Stomach (tissue), 8 donors: ENCODE measurements at regions not wholly inside any gene's neighbourhood (a gene's known extent, or its start where the extent isn't known, plus 50 kb on each side); places are given as distances from the start of the nearest gene placed in this dataset.

ENCODE experiments used
- DNase-seq, 2 donors: peaks; one replicate each; pipeline versions ENCODE4 v3.0.0 to v3.0.0-alpha.2; 2013 to 2019
- H3K27ac ChIP-seq, 5 donors: fragments of 200-600 bp in 4 of 5; sonication (generic) in 4 of 5; one replicate each; pipeline ENCODE4 v1.5.1; 2013 to 2019; ENCODE audit warnings: mild to moderate bottlenecking in 1 of 5, moderate library complexity in 1 of 5
- H3K27me3 ChIP-seq, 3 donors: fragments of 200-600 bp; sonication (generic); one replicate each; pipeline ENCODE4 v1.5.1; 2017 to 2019; ENCODE audit warnings: mixed run types in 1 of 3
- H3K36me3 ChIP-seq, 4 donors: fragments of 200-600 bp; sonication (generic); 1 replicate in 3 of 4; 2 replicates in 1 of 4; pipeline ENCODE4 v1.5.1; 2016 to 2019
- H3K4me1 ChIP-seq, 4 donors: fragments of 200-600 bp; sonication (generic); one replicate each; pipeline ENCODE4 v1.5.1; 2016 to 2019
- H3K4me3 ChIP-seq, 4 donors: fragments of 200-600 bp; sonication (generic) in 3 of 4; one replicate each; pipeline ENCODE4 v1.5.1; 2016 to 2019; ENCODE audit warnings: mild to moderate bottlenecking in 1 of 4
- H3K9me3 ChIP-seq, 4 donors: fragments of 200-600 bp; sonication (generic); one replicate each; pipeline ENCODE4 v1.5.1; 2016 to 2019
- EP300 ChIP-seq: sonication (generic); formaldehyde crosslinking; IDR thresholded peaks from one replicate; pipeline ENCODE4 v1.6.1; 2017; ENCODE audit warnings: antibody characterized with exemption
- POLR2A ChIP-seq, 4 donors: fragments of 450-650 bp; IDR thresholded peaks; one replicate each; pipeline ENCODE4 v1.6.1; 2016; ENCODE audit warnings: antibody characterized with exemption in 4 of 4, control low read depth in 2 of 4, mild to moderate bottlenecking in 1 of 4, moderate library complexity in 1 of 4
- POLR2AphosphoS5 ChIP-seq, 3 donors: sonication (generic); formaldehyde crosslinking; IDR thresholded peaks; one replicate each; pipeline ENCODE4 v1.6.1; 2016; ENCODE audit warnings: antibody characterized with exemption in 3 of 3
- WGBS, 5 donors: extraction: QIAGEN DNeasy Blood & Tissue Kit in 3 of 5; methylation state at CpG; one replicate each; pipeline versions ENCODE4 v1.1.5 to v1.1.7; 2013 to 2018; 5-methylcytosine and 5-hydroxymethylcytosine counted together
- intact Hi-C: fragments of 100-400 bp; cut with DNase I; formaldehyde crosslinking; loops from one replicate; pipeline ENCODE4 v1.15.1; 2023; ENCODE audit warnings: low total_unique reads
- TF ChIP-seq, protein P1 (sequence below), 7 experiments: fragments of 450-650 bp in 4 of 7; fragments of 200-600 bp in 3 of 7; sonication (generic) in 3 of 7; IDR thresholded peaks; one replicate each; pipeline ENCODE4 v1.5.1; 2016 to 2019; ENCODE audit warnings: antibody characterized with exemption in 7 of 7, control low read depth in 2 of 7, mild to moderate bottlenecking in 1 of 7
- donor health status: healthy with polysubstance abuse.
- donor health status: Bipolar disorder and iron deficiency.
- donor health status: healthy.

DNA sequence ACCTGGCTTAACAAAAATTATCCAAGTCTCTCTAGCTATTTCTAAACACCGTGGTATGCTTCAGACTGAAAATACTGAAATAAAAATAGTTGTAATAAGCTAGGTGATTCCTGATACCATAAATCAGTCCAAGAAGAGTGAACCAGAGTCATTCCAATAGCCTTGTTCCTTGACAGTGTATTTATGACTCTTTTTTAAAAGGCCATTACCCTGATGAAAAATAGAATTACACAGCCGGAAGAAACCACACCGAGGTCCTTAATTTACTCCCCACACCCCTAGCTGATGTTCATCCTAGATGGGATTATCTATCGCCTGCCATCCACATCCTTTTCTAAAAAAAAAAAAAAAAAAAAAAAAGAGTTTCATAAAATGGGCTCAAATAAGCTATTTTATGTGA lies 457.6 kb upstream of the GRAMD2B start:
- 91 to 95% (median 94%) methylated on average over 4 of the region's 4 CpGs for WGBS, 5 donors
- Histone ChIP-seq H3K27ac (no peak overlapping the region), H3K4me1 (no peaks in the 10 kb centered on the region), H3K4me3 (no peak overlapping the region), H3K36me3 (no peaks in the 10 kb centered on the region), H3K27me3 (no peaks in the 10 kb centered on the region), H3K9me3 (no peaks in the 10 kb centered on the region)
- intact Hi-C loops = no loop called here
- TF ChIP-seq POLR2AphosphoS5 (IDR thresholded peaks at IDR 0.05) (no peak), POLR2A (IDR thresholded peaks at IDR 0.05) (no peak), EP300 (no peak)
- TF ChIP-seq, protein P1, sequence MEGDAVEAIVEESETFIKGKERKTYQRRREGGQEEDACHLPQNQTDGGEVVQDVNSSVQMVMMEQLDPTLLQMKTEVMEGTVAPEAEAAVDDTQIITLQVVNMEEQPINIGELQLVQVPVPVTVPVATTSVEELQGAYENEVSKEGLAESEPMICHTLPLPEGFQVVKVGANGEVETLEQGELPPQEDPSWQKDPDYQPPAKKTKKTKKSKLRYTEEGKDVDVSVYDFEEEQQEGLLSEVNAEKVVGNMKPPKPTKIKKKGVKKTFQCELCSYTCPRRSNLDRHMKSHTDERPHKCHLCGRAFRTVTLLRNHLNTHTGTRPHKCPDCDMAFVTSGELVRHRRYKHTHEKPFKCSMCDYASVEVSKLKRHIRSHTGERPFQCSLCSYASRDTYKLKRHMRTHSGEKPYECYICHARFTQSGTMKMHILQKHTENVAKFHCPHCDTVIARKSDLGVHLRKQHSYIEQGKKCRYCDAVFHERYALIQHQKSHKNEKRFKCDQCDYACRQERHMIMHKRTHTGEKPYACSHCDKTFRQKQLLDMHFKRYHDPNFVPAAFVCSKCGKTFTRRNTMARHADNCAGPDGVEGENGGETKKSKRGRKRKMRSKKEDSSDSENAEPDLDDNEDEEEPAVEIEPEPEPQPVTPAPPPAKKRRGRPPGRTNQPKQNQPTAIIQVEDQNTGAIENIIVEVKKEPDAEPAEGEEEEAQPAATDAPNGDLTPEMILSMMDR (IDR thresholded peaks at IDR 0.05) = no peak
- no peak for DNase-seq

DNA sequence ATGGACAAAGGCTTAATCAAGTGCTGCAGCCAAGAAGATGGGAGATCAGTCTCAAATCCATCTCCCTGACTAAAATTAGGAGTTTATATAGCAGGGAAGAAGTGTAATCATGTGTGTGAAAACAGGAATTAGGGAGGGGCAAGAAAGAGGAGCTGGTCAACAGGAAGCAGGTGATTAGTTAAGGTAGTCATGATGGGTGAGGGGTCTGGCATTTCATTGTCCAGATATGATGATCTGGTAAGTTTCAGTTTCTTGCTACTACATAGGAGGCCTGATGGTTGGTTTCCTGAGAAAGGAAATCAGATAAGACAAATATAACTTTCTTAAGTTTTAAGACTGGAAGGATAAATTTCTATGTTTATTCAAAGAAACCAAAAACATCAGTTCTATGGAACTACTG lies 455.6 kb upstream of the GRAMD2B start:
- Histone ChIP-seq H3K9me3 (no peaks in the 10 kb centered on the region), H3K4me3 (no peak overlapping the region), H3K36me3 (no peaks in the 10 kb centered on the region), H3K27me3 (no peaks in the 10 kb centered on the region), H3K4me1 (no peaks in the 10 kb centered on the region), H3K27ac (no peak overlapping the region)
- no peak for DNase-seq
- intact Hi-C loops = no loop called here
- TF ChIP-seq, protein P1 (IDR thresholded peaks at IDR 0.05) = no peak
- TF ChIP-seq EP300 (no peak), POLR2AphosphoS5 (IDR thresholded peaks at IDR 0.05) (no peak), POLR2A (IDR thresholded peaks at IDR 0.05) (no peak)

DNA sequence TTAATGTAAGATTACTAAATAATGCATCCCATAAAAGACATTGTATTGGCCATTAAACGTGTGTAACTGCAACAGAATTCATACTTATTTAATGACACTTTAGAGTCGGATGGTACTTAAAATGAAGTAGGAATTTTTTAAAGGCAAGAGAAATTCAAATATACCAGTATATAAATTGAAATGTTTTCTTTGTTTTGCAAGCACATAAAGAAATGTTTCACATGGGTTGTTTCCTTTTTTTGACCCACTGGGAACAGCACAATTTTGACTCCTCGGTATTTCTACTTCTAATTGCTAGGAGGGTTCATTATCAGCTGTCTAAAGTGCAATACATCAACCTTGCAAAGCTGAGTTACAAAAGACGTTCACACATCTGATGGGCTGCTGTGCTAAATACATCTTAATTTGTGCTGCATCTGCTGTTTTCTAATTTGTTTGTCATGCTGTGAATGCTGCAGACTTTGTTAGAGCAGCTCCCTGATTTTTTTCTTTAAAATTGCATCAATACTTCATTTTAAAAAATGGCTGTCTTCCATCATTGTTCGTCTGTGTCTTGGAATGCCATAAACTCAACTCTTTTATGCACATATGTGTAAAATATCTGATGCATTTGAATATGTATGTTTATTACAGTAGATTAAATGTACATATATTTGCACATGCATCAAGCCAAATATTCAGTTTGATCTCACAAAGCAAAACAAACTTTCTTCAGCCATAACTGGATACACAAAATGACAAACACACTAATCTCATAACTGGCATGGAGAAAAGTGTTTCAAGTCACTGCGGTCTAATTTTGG lies 454.0 kb upstream of the GRAMD2B start:
- DNase-seq = no peak
- H3K27me3 ChIP-seq = no peaks in the 10 kb centered on the region
- intact Hi-C loops = no loop called here
- no peaks in the 10 kb centered on the region for H3K9me3 ChIP-seq
- no peak overlapping the region for H3K27ac ChIP-seq
- no peaks in the 10 kb centered on the region for H3K36me3 ChIP-seq
- no peak overlapping the region for H3K4me3 ChIP-seq
- no peak for TF ChIP-seq EP300
- TF ChIP-seq POLR2AphosphoS5 (IDR thresholded peaks at IDR 0.05) = no peak
- TF ChIP-seq, protein P1 (IDR thresholded peaks at IDR 0.05) = no peak
- TF ChIP-seq POLR2A (IDR thresholded peaks at IDR 0.05) = no peak
- no peaks in the 10 kb centered on the region for H3K4me1 ChIP-seq
- WGBS, 5 donors = 77 to 87% (median 81%) methylated on average over 6 of the region's 6 CpGs

DNA sequence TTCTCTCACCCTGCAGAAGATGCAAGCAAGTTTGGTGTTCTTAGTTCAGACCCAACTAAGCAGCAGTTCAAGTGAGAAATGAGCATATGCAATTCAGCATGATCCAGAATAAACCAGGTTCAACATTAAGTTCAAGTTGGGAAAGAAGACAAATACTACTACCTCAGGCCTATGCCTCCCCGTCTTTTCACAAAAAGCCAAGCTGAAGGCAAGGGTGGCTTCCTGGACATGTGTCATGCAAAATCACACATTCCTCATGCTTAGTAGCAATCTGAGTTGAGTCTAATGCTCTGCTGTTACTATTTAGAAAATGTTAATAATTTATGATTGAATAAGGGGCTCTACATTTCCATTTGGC lies 453.4 kb upstream of the GRAMD2B start:
- no peak overlapping the region for H3K27ac ChIP-seq
- no peak for DNase-seq
- H3K36me3 ChIP-seq = no peaks in the 10 kb centered on the region
- TF ChIP-seq POLR2AphosphoS5 (IDR thresholded peaks at IDR 0.05) (no peak), POLR2A (IDR thresholded peaks at IDR 0.05) (no peak), EP300 (no peak)
- TF ChIP-seq, protein P1 (IDR thresholded peaks at IDR 0.05) = no peak
- WGBS, 5 donors = 92 to 97% (median 95%) methylated on average over 1 of the region's 1 CpG
- no peaks in the 10 kb centered on the region for H3K9me3 ChIP-seq
- no peaks in the 10 kb centered on the region for H3K4me1 ChIP-seq
- intact Hi-C loops = no loop called here
- H3K27me3 ChIP-seq = no peaks in the 10 kb centered on the region
- H3K4me3 ChIP-seq = no peak overlapping the region
